Panc1 (cell line): ENCODE measurements at regions not wholly inside any gene's neighbourhood (a gene's known extent, or its start where the extent isn't known, plus 50 kb on each side); places are given as distances from the start of the nearest gene placed in this dataset.

Experiments used
- ATAC-seq: fragments of 200-7000 bp; cut with Tn5 transposase; 2 replicates; pipeline ENCODE4 v1.9.1; 2020; ENCODE audit warnings: mild to moderate bottlenecking, moderate library complexity
- BruUV-seq: library from RNA; stranded (reverse); fragments of 400-500 nt; replicated peaks from 2 replicates; lab custom pipeline; 2021; lab: Mats Ljungman, UMichigan
- CTCF ChIA-PET: fragments of 300-600 bp; sonication (Branson Sonifier 250); formaldehyde crosslinking; loops from one replicate; lab custom pipeline; 2022; ENCODE audit warnings: antibody characterized with exemption; lab: Charles Lee
- POLR2A ChIA-PET: fragments of 300-600 bp; sonication (Branson Sonifier 250); formaldehyde crosslinking; loops from one replicate; lab custom pipeline; 2022; ENCODE audit warnings: antibody characterized with exemption; lab: Charles Lee
- DNase-seq: peaks from one replicate; pipeline ENCODE4 v3.0.0-alpha.2; 2010; ENCODE audit warnings: low read depth, low spot score
- H3K27ac ChIP-seq: 2 replicates; pipeline ENCODE4 v1.5.1; 2011; ENCODE audit warnings: mild to moderate bottlenecking, low read length, inconsistent platforms
- H3K27me3 ChIP-seq: fragments of 200-500 bp; sonication (Bioruptor generic); 2 replicates; pipeline ENCODE4 v1.6.0; 2014; ENCODE audit warnings: low read length, inconsistent platforms; ENCODE audit not compliant: control insufficient read depth, insufficient read depth
- H3K36me3 ChIP-seq: fragments of 200-500 bp; sonication (Bioruptor generic); 2 replicates; pipeline ENCODE4 v1.5.1; 2014; ENCODE audit warnings: inconsistent platforms, mild to moderate bottlenecking, low read length, moderate library complexity; ENCODE audit not compliant: control insufficient read depth, insufficient read depth
- H3K4me1 ChIP-seq: 2 replicates; pipeline ENCODE4 v1.5.1; 2011; ENCODE audit warnings: inconsistent platforms, mild to moderate bottlenecking, low read length, moderate library complexity; ENCODE audit not compliant: control insufficient read depth, insufficient read depth
- H3K4me3 ChIP-seq, 2 experiments: 2 replicates each; pipeline ENCODE4 v1.5.1; 2011 to 2012; ENCODE audit warnings: low read depth in 2 of 2, low read length in 2 of 2, mild to moderate bottlenecking in 2 of 2, inconsistent platforms in 1 of 2, moderate library complexity in 1 of 2
- H3K9me3 ChIP-seq: fragments of 200-500 bp; sonication (Bioruptor generic); 2 replicates; pipeline ENCODE4 v1.5.1; 2014; ENCODE audit warnings: low read depth, mild to moderate bottlenecking, inconsistent platforms, low read length, moderate library complexity; ENCODE audit not compliant: control insufficient read depth, insufficient read depth
- POLR2AphosphoS5 ChIP-seq: IDR thresholded peaks from 2 replicates; pipeline ENCODE4 v1.6.1; 2012; ENCODE audit warnings: mild to moderate bottlenecking, low read depth, low read length, moderate library complexity
- SIN3A ChIP-seq: IDR thresholded peaks from 2 replicates; pipeline ENCODE4 v1.6.1; 2012; ENCODE audit warnings: low read depth, mild to moderate bottlenecking, low read length, moderate library complexity, borderline replicate concordance; ENCODE audit not compliant: insufficient read depth
- TCF7L2 ChIP-seq: IDR thresholded peaks from 2 replicates; pipeline ENCODE4 v1.6.1; 2011; ENCODE audit warnings: mild to moderate bottlenecking, low read depth, low read length, inconsistent platforms
- in situ Hi-C: cut with HindIII; loops from 2 replicates; pipeline ENCODE4 v1.10.0; 2016; ENCODE audit warnings: low sequenced_read_pairs, low pct_unique_long_range_greater_than_20kb
- intact Hi-C: fragments of 100-400 bp; cut with micrococcal nuclease; formaldehyde crosslinking; loops from one replicate; pipeline ENCODE4 v1.10.0; 2022; ENCODE audit not compliant: unreplicated experiment
- TF ChIP-seq, protein P1 (sequence below): fragments of 450-650 bp; IDR thresholded peaks from 2 replicates; pipeline ENCODE4 v1.5.1; 2017; ENCODE audit warnings: mild to moderate bottlenecking
- TF ChIP-seq, protein P2 (sequence below), 2 experiments: IDR thresholded peaks; 2 replicates each; pipeline ENCODE4 v1.6.1; 2011 to 2012; ENCODE audit warnings: low read depth in 2 of 2, control low read depth in 1 of 2, low read length in 1 of 2, mild to moderate bottlenecking in 1 of 2, moderate library complexity in 1 of 2; ENCODE audit not compliant: insufficient read depth in 1 of 2

DNA sequence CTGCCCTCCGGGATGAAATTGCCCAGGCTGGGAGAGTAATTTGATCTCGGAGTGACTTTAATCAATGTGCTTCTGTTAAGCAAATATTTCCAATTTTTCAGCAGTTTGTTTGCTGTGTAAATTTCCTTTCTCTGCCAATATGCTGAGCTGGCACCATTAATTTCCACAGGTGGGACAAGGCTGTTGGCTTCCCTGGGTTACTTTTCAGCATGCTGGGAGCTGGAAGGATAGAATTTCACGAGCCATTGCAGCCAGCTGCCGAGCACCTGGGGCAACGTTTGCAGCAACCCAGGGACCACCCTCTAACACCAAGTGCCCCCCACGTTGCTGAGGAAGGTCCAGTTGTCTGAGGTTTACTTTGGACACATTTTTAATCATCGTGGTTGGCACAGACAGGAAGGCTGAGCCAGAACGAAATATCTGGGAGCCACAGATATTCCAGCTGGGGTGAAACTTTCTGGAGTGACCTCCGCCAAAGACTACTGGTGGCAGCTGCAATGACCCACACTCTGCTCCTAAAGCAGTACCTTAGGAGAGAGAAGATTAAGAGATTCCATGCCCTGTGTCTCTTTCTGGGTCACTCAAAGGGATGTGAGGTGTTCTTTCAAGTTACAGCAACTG, 293.3 kb upstream of the RGMA start:
- ChIA-PET POLR2A (no interaction called here), CTCF (no interaction called here)
- Histone ChIP-seq H3K4me3 (no peak overlapping the region), H3K9me3 (no peaks in the 10 kb centered on the region), H3K4me1 (no peaks in the 10 kb centered on the region), H3K27me3 (peaks cover 2% of the 10 kb centered on the region; the same call in 1 of the 2 replicates), H3K36me3 (no peaks in the 10 kb centered on the region), H3K27ac (no peak overlapping the region)
- DNase-seq: no peak
- TF ChIP-seq SIN3A: no peak
- TF ChIP-seq, protein P1, sequence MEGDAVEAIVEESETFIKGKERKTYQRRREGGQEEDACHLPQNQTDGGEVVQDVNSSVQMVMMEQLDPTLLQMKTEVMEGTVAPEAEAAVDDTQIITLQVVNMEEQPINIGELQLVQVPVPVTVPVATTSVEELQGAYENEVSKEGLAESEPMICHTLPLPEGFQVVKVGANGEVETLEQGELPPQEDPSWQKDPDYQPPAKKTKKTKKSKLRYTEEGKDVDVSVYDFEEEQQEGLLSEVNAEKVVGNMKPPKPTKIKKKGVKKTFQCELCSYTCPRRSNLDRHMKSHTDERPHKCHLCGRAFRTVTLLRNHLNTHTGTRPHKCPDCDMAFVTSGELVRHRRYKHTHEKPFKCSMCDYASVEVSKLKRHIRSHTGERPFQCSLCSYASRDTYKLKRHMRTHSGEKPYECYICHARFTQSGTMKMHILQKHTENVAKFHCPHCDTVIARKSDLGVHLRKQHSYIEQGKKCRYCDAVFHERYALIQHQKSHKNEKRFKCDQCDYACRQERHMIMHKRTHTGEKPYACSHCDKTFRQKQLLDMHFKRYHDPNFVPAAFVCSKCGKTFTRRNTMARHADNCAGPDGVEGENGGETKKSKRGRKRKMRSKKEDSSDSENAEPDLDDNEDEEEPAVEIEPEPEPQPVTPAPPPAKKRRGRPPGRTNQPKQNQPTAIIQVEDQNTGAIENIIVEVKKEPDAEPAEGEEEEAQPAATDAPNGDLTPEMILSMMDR: no peak
- TF ChIP-seq, protein P2, sequence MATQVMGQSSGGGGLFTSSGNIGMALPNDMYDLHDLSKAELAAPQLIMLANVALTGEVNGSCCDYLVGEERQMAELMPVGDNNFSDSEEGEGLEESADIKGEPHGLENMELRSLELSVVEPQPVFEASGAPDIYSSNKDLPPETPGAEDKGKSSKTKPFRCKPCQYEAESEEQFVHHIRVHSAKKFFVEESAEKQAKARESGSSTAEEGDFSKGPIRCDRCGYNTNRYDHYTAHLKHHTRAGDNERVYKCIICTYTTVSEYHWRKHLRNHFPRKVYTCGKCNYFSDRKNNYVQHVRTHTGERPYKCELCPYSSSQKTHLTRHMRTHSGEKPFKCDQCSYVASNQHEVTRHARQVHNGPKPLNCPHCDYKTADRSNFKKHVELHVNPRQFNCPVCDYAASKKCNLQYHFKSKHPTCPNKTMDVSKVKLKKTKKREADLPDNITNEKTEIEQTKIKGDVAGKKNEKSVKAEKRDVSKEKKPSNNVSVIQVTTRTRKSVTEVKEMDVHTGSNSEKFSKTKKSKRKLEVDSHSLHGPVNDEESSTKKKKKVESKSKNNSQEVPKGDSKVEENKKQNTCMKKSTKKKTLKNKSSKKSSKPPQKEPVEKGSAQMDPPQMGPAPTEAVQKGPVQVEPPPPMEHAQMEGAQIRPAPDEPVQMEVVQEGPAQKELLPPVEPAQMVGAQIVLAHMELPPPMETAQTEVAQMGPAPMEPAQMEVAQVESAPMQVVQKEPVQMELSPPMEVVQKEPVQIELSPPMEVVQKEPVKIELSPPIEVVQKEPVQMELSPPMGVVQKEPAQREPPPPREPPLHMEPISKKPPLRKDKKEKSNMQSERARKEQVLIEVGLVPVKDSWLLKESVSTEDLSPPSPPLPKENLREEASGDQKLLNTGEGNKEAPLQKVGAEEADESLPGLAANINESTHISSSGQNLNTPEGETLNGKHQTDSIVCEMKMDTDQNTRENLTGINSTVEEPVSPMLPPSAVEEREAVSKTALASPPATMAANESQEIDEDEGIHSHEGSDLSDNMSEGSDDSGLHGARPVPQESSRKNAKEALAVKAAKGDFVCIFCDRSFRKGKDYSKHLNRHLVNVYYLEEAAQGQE (IDR thresholded peaks at IDR 0.05; ENCODE audit: insufficient read depth in 1 of 2, low read depth in 2 of 2, low read length in 1 of 2): no peak
- no peak for TF ChIP-seq POLR2AphosphoS5
- no peak for TF ChIP-seq TCF7L2
- BruUV-seq: no TSS peak
- intact Hi-C loops (no loop called here), in situ Hi-C loops (no loop called here)
- ATAC-seq: no peak

DNA sequence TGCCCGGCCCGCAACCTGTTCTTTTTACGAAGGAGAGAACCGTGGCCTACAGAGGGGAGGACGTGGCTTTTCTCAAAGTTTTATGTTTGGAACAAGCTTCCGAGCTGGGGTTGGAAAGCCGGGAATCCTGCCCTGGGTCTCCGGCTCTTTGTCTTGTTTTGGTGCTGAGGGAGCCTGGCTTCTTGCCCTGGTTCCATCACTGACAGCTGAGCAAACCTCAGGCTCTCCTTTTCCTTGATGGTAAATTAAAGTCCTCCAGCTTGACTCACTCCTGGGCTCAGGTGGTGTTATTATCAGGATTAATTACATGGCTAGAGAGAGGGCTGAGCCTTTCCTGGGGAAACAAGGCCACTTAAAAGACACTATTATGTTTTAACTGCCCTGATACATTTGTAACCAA, 289.5 kb upstream of the RGMA start:
- Histone ChIP-seq H3K4me3 (no peak overlapping the region), H3K36me3 (no peaks in the 10 kb centered on the region), H3K27ac (no peak overlapping the region), H3K27me3 (peaks cover 2% of the 10 kb centered on the region; the same call in 1 of the 2 replicates), H3K4me1 (no peaks in the 10 kb centered on the region), H3K9me3 (no peaks in the 10 kb centered on the region)
- intact Hi-C loops (no loop called here), in situ Hi-C loops (no loop called here)
- DNase-seq: no peak
- no peak for ATAC-seq
- TF ChIP-seq, protein P2 (IDR thresholded peaks at IDR 0.05; ENCODE audit: insufficient read depth in 1 of 2, low read depth in 2 of 2, low read length in 1 of 2): no peak
- no peak for TF ChIP-seq POLR2AphosphoS5
- TF ChIP-seq, protein P1: no peak
- no peak for TF ChIP-seq SIN3A
- no peak for TF ChIP-seq TCF7L2
- no TSS peak for BruUV-seq
- POLR2A ChIA-PET: no interaction called here
- CTCF ChIA-PET: no interaction called here
